ENCODE measurements at regions not wholly inside any gene's neighbourhood (a gene's known extent, or its start where the extent isn't known, plus 50 kb on each side); places are given as distances from the start of the nearest gene placed in this dataset.
"Not testable (repeated sequence)": the region's sequence is repeated elsewhere in the genome, so short reads cannot be mapped to it uniquely, and the experiment has no call there.

GRCh38 chr14:38973083-38973700 lies 129.8 kb downstream of the SEC23A start:
- DNase-seq (ENCODE audit: low read depth) = no peak

DNA sequence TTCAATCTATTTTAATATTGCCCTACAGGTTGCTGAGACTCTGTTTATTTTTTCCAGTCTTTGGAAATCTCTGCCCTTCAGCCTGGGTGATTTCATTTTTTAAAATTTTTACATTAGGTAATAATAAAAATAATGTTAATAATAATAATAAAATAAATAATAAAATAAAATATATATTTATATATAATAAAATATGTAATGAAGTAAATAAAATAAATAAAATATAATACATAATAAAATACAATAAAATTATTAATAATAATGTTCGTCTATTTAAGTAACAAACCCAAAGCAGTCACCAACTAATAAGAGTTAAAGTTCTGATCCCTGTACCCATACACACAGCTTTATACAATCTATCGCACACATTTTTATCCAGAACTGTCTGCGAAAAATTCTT lies 130.5 kb downstream of the SEC23A start:
- no peak for DNase-seq (ENCODE audit: low read depth)

GRCh38 chr14:38971258-38971921 lies 131.6 kb downstream of the SEC23A start:
- DNase-seq (ENCODE audit: low read depth) = no peak

DNA sequence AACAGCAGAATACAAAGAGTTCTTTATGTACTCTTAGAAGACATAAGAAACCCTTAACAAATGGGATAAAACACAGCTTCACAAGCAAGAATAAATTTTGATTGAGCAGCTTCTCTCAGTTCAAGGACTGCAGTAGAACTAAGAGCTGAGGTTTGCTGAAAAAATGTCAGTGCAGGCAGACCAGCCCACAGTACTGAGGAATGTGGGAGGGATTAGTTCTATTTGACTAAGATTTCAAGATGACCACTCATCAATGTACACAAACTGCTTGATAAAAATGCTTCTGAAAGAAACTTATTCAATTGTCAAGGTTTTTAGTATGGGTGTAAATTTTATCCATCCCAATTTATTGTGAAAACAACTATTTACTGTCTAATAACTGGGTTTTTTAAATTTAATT lies 138.4 kb downstream of the SEC23A start:
- DNase-seq (ENCODE audit: low read depth) = no peak

DNA sequence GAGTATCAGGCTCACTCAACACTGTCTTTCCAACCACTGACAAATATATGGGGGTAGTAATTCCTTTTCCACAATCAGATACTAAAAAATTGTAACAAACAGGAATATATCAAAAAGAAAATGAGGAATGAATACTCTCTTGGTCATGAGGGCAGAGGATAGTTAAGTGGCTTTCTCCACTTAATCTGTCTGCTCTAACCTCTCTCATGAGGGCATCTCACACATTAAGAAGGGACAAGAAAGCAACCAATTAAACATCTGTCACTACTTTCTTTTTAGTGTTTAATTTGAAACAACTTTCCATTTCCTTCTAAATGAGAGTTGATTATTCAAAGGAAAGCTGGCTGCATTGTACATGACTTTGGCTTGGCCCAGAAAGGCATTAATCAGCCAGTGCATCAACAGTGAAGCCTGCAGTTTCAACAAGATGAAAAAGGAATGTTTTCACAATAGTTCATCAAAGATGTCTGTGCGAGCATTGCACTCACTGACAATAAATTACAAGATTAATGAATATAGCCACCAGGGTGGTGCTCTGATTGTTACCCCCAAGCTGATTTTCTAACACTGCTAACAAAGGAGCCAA lies 142.0 kb downstream of the SEC23A start:
- no peak for DNase-seq (ENCODE audit: low read depth)

GRCh38 chr14:38959021-38959420 lies 144.0 kb downstream of the SEC23A start:
- DNase-seq (ENCODE audit: low read depth) = no peak

GRCh38 chr14:38958589-38958988 lies 144.4 kb downstream of the SEC23A start:
- DNase-seq (ENCODE audit: low read depth) = no peak

DNA sequence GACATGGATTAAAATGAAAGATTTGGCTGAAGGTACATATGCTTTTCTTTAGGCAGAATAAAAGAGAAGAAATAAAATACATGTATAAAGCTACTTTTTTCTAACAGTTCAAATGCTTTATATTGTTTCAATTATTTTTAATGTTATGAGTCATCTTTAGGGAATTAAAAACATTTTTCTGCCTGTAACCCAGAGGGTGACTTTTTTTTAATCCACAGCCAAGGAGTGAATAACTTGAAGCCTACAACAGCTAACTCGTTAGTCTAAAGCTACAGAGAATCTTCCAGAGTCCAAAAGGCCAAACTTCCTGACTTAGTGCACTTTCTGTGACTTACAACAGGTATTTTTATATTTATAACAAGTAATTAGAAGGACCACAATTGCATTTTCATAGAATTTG lies 151.6 kb downstream of the SEC23A start:
- no peak for DNase-seq (ENCODE audit: low read depth)

GRCh38 chr14:38950676-38951075 lies 152.4 kb downstream of the SEC23A start:
- DNase-seq (ENCODE audit: low read depth) = no peak

DNA sequence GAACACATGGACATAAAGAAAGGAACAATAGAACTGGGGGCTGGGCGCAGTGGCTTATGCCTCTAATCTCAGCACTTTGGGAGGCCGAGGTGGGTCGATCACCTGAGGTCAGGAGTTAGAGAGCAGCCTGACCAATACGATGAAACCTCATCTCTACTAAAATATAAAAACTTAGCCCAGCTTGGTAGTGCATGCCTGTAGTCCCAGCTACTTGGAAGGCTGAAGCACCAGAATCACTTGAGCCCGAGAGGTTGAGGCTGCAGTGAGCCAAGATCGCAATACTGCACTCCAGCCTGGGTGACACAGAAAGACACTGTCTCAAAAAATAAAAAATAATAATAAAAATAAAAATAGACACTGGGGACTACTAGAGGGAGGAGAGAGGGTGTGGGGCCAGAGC lies 154.5 kb downstream of the SEC23A start:
- no peak for DNase-seq (ENCODE audit: low read depth)

DNA sequence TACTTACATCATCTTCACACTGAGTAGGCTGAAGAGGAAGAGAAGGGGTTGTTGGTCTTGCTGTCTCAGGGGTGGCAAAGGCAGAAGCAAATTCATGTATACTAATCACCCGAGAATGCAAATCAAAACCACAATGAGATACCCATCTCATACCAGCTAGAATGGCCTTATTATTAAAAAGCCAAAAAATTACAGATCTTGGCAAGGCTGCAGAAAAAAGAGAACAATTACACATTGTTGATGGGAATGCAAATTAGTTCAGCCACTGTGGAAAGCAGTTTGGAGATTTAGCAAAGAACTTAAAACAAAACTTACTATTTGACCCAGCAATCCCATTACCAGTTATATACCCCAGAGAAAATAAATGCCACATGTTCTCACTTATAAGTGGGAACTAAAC lies 154.9 kb downstream of the SEC23A start:
- no peak for DNase-seq (ENCODE audit: low read depth)

- no peak for DNase-seq (ENCODE audit: low read depth)
Observed at GRCh38 chr14:38947343-38947742, 155.7 kb downstream of the SEC23A start.

DNA sequence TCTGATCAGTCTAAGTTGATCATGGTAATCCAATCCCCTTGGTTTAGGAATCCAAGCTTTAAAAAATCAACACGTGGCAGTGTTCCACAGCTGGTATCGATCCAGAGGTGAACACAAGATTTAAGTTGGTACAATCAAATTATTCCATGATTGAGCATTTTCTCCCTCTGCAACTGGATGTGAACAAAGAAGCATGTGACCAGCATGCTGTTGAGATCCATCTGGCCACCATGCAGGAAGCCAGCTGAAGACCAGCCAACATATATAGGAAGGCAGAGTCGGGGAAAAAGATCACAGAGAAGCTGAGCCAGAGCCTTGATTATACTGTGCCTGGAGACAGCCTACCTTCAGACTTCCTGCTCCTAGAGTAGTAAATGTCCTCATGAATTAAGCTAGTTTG lies 158.3 kb downstream of the SEC23A start:
- DNase-seq (ENCODE audit: low read depth) = no peak

DNA sequence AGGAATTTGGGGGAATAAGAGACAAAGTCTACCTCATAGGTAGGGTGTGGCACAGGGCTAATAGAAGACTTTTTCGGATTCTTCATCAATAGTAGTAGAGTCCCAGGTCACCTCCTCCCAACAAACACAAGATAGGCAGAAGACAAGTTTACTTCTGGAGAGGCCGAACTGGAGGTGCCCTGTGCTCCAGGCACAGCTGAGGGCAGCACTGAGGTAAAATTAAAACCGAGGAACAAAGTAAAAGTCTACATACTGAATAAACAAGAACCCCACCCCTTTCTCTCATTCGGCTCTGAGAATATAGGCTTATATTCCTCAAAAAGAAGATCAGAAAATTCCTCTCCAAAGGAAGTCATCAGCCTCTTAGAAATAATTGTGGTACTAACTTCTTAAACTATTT lies 161.5 kb downstream of the SEC23A start:
- no peak for DNase-seq (ENCODE audit: low read depth)

DNA sequence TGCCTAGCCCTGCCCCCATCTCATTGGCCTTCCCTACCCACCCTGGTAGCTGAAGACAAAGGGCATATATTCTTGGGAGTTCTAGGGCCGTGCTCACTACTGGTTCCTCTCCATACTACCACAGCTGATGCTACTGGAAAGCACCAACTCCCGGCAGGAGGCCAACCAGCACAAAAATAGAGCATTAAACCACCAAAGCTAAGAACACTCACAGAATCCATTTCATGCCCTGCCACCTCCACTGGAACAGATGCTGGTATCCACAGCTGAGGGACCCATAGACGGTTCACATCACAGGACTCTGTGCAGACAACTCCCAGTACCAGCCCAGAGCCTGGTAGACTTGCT lies 170.4 kb downstream of the SEC23A start:
- not testable (repeated sequence) for DNase-seq (ENCODE audit: low read depth)

DNA sequence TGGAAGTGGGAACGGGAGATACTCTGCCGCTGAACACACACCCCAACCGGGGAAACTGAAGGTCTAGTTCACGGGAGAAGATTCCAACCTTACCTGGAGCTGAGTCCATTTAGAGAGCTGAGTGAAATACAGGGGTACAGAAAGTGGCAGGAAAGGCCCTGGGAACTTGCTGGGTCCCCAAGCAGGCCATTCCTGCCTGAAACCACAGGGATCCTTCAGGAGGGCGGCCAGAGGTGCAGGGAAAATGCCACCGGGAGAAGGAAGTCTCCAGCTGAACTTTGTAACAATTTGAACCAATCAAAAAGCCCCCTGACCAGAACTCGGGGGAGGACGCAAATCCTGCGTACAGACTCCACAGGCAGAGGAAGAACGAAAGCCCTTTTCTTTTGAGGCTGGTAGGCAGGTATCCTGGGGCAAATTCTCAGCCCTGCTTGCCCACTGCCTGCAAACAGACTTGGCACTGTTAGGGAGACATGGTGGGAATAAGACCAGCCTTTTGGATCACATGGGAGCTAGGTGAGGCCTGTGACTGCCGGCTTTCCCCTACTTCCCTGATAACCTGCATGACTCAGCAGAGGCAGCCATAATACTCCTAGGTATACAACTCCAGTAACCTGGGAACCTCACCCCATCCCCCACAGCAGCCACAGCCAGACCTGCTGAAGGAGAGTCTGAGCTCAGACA lies 170.9 kb downstream of the SEC23A start:
- no peak for DNase-seq (ENCODE audit: low read depth)

- no peak for DNase-seq (ENCODE audit: low read depth)
Observed at GRCh38 chr14:38930898-38931297, 172.1 kb downstream of the SEC23A start.

DNA sequence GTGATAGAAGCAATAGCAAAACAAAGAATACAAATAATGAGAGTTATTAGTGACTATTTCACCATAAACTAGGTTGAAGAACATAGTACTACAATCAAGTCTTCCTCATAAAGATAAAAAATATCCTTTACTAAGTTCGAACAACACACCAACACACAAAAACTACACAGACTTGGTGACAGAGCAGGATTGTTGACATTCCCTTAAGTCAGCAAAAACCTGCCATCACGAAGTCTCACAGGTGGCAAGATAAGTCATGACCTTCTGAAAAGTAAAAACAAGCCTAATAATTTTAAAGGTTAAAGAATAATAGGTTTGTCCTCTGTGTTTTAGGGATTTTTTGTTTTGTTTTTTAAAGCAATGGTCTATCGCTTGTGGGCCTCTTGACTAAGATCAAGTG lies 173.0 kb downstream of the SEC23A start:
- DNase-seq (ENCODE audit: low read depth) = no peak

DNA sequence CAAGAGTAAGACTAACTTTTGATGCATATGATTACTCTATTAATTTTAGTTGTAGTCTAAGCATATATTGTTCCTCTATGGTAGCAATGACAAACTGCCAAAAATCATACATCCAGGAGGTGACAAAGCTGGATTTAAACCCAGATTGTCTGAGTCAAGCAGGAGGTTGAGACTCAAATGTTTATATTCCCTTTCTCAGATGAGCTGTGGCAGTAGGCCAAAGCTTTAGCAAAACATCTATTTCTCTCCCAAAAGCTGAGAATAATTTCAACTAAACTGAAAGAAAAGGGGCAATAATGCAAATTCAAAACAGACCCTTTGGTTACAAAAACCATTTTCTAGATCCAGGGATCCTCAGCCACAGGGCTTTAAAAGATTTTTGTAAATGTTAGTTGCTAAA lies 173.6 kb downstream of the SEC23A start:
- no peak for DNase-seq (ENCODE audit: low read depth)

DNA sequence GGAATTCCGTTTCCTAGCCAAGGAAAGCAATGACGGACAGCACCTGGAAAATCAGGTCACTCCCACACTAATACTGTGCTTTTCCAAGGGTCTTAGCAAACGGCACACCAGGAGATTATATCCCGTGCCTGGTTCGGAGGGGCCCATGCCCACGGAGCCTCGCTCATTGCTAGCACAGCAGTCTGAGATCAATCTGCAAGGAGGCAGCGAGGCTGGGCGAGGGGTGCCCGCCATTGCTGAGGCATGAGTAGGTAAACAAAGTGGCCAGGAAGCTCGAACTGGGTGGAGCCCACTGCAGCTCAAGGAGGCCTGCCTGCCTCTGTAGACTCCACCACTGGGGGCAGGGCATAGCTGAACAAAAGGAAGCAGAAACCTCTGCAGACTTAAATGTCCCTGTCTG lies 181.1 kb downstream of the SEC23A start:
- DNase-seq (ENCODE audit: low read depth) = not testable (repeated sequence)

DNA sequence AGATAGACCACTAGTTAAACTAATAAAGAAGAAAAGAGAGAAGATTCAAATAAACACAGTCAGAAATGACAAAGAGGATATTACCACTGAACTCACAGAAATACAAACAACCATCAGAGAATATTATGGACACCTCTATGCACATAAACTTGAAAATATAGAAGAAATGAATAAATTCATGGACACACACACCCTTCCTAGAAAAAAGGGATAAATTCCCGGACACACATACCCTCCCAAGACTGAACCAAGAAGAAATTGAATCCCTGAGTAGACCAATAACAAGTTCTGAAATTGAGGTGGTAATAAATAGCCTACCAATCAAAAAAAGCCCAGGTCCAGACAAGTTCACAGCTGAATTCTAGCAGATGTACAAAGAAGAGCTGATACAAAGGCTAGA lies 187.9 kb downstream of the SEC23A start:
- DNase-seq (ENCODE audit: low read depth) = no peak

DNA sequence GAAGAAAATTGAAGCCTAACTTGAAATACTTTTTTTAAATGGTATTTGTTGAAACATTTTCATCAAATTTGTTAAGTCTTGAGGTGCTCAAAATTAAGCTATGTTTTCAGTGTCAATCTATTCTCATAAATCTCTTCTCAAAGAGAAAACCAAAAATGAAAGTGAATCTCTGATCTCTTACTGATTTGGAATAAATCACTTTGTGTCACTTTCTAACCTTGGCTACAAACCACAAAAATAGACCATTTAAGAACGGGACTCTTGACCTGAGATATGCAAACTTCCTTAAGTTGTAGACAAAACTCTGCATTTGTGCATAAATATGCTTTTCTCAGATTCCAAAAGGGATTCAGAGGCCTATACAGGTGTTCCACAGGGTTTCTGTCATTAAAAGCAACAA lies 192.9 kb downstream of the SEC23A start:
- DNase-seq (ENCODE audit: low read depth) = no peak

DNA sequence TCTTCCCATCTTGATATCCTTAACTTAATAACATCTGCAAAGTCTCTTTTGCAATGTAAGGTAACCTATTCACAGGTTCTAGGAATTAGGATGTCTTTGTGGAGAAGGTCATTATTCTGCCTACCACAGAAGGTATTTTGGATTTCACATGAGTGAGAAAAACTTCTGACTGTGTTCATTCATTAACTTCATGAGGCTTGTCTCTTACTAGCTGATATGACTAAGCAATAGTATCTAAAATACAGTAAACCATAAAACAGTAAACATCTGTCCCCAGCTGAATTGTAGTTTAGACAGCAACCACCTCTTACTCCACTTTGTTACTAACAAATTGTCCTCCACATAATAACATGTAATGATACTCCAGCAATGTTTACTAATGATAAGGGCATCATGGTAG lies 198.1 kb downstream of the SEC23A start:
- DNase-seq (ENCODE audit: low read depth) = no peak

Data from T follicular helper cell (primary cell).